GM18498 (cell line): ENCODE measurements at regions not wholly inside any gene's neighbourhood (a gene's known extent, or its start where the extent isn't known, plus 50 kb on each side); places are given as distances from the start of the nearest gene placed in this dataset.
A peak's percentile ranks its signal among the peaks of the same experiment; 100 is the strongest.
"Not testable (repeated sequence)": the region's sequence is repeated elsewhere in the genome, so short reads cannot be mapped to it uniquely, and the experiment has no call there.

ENCODE experiments used
- ATAC-seq: cut with Tn5 transposase; IDR thresholded peaks from one replicate; pipeline ENCODE4 v1.9.1; 2021; ENCODE audit warnings: mild to moderate bottlenecking, moderate library complexity; ENCODE audit not compliant: unreplicated experiment

GRCh38 chrY:25152322-25152721 lies 100.4 kb upstream of the BPY2C start:
- ATAC-seq, result not testable (repeated sequence)

- ATAC-seq, result peak; percentile 99
Observed at GRCh38 chrY:25148007-25148406, 96.1 kb upstream of the BPY2C start.

GRCh38 chrY:25132139-25132849 lies 80.4 kb upstream of the BPY2C start:
- not testable (repeated sequence) for ATAC-seq

- not testable (repeated sequence) for ATAC-seq
Observed at GRCh38 chrY:25120897-25121296, 69.0 kb upstream of the BPY2C start.

- ATAC-seq, result not testable (repeated sequence)
Observed at GRCh38 chrY:25108180-25108579, 56.3 kb upstream of the BPY2C start.
